ENCODE measurements at regions not wholly inside any gene's neighbourhood (a gene's known extent, or its start where the extent isn't known, plus 50 kb on each side); places are given as distances from the start of the nearest gene placed in this dataset.

- TF ChIP-seq POLR2A (IDR thresholded peaks at IDR 0.05; ENCODE audit: low read depth, low read length) (no peak), TAF1 (IDR thresholded peaks at IDR 0.05; ENCODE audit: low read depth, low read length) (no peak), POLR2AphosphoS5 (IDR thresholded peaks at IDR 0.05; ENCODE audit: low read depth, low read length) (no peak)
Observed at GRCh38 chr1:98340511-98340910, 321.0 kb upstream of the SNX7 start.

Measured in GM12891 (cell line).